GM19468 (cell line): ENCODE measurements at regions not wholly inside any gene's neighbourhood (a gene's known extent, or its start where the extent isn't known, plus 50 kb on each side); places are given as distances from the start of the nearest gene placed in this dataset.
"Not testable (repeated sequence)": the region's sequence is repeated elsewhere in the genome, so short reads cannot be mapped to it uniquely, and the experiment has no call there.

Experiments used
- ATAC-seq: cut with Tn5 transposase; IDR thresholded peaks from one replicate; pipeline ENCODE4 v1.9.1; 2021; ENCODE audit warnings: mild to moderate bottlenecking, moderate library complexity, moderate number of reproducible peaks; ENCODE audit not compliant: unreplicated experiment; ENCODE audit errors: extremely low read depth

DNA sequence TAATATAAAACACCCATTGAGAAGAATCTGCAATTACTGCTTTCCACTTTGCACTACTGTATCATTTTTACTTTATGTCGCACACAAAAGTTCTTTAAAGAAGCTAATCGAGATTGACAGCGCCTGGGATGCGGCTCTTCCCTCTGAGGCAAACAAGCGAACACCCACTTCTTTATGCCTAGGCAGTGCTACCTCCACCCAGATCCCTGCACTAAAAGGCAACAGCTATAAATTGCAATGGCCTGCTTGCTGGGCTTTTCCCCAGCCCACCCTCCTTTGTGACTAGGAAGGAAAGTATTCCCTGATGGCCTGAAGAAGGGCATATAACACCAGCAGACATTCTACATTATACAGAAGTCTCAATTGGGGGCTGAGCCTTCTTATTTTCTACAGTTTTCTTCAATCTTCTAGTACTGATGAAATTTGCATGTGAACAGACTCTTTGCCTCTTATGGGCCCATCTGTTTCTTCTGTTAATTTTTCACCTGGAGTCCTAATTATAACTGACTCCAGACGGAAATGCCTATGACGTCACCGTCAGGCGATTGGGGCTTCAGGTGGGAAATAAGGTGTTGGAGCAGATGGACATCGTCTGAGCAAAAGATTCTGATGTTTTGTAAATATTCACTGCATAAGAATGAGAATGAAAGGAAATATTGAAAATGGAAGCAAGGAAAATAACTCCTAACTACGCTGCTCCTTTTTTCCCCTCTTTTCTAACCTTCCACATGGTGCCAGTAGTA lies 138.9 kb upstream of the DCC start:
- no peak for ATAC-seq

DNA sequence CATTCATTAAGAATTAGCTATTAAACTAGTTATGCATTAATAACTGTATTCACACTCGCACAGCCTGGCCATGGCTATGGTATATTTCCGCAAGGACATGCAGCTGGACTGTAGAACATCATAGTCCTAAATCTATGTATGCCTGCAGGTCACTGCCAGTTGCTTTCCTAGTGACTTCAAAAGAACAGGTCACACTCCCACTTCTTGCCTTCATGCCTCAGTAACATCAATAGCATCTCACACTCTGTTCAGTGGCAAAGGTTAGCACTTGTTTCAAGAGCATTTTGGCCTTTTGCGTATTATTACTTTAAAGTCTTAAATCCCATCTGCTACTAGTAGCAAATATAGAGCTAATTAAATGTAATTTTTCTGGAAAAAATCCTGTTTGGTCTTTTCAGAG lies 131.4 kb upstream of the DCC start:
- ATAC-seq = no peak

DNA sequence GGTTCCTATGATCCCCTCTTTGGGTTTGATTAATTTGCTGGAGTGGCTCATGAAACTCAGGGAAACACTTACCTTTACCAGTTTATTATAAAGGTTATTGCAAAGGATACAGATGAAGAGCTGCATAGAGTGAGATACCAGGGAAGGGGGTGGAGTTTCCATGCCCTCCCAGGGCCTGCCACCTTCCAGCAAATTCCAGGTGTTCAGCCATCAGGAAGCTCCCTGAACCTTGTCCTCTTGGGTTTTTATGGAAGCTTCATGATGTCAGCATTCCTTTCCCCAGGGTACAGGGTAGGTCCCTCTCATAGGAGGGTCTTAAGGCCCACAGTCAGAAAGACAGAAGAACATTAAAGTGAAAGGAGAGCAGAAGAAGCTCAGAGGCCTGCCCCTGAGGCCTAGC lies 123.9 kb upstream of the DCC start:
- no peak for ATAC-seq

DNA sequence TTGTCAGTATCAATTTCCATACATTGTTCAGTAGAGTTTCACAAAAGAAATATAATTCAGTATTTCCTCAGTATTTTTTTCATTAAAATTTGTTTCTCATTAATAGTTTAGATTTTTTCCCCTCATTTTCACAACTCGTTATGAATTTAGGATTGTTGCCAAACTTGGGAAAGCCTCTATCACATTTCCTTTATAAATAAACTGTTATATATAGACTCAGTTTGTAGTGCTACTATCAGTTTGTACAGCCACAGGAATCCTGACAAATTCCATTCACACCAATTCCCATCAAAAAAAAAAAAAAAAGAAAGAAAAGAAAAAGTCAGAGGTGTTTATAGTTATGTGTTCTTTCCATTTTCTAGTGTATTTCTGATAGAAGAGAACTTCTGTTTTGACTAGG lies 123.3 kb upstream of the DCC start:
- no peak for ATAC-seq

DNA sequence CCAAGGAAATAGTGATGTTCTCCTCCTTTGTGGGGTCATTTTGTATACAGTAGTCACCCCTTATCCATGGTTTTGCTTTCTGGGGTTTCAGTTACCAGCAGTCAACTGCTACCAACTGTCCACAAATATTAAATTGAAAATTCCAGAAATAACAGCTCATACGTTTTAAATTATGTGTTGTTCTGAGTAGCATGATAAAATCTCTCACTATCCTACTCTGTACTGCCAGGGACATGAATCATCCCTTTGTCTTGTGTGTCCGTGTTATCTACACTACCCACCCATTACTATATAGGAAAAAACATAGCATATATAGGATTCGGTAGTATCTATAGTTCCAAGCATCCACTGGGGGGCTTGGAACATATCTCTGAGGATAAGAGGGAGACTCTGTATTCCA lies 120.9 kb upstream of the DCC start:
- no peak for ATAC-seq

DNA sequence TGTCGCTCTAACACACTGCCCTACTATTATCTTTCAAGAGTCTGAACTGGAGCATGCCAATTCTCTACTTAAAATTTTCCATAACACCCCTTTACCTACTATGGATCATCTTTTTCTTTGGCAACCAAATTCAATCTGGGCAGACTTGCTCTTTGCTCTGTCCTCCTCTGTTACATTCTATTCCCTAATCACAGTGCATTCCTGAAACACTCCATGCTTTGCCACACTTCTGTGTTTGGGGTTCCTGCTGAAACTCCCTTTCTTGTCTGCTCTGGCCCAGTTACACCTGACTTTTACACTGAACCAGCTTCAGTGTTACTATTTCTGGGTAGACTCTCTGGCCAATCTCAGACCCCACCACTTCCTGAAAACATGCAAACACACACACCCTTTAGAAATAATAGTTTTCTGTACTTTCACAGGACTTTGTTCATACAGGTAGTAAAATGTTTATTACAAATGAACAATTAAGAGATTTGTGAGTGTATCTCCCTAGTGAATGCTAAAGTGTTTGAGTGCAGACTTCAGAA lies 119.9 kb upstream of the DCC start:
- ATAC-seq = no peak

DNA sequence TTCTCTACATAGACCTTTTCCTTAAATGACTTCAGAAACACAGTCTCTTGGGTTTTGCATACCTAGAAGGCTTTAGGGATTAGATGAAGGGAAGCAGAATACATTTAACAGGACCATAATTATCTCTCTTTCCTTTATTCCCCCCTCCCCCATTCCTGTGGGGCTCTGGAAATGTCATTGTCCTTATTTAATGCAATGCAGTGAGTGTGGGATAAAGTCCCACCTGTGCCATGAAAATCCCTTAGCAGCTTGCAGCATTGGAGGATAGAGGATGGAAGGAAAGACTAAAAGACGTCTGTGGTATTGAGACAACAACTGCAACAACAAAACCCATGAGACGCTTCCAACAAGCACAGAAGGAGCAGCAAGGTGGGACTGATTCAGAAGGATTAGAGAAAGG lies 117.8 kb upstream of the DCC start:
- no peak for ATAC-seq

DNA sequence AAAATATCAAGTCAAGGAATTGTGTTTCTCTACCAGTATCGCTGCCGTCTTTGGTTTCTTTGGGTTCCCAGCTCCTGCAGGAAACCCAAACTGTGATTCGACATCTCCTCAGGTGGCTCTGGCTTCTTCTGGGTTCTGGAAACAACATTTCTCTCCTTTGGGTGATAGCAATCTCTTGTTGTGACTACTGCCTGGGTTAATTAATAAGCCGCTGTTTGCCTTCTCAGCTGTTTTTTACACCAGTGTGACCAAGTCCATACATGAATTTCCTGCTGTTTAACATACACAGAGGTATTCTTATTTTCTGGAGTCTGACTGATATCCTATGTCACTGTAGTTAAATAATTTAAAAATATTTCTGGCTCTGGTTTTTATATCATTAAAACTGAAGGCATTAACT lies 112.5 kb upstream of the DCC start:
- ATAC-seq = no peak

DNA sequence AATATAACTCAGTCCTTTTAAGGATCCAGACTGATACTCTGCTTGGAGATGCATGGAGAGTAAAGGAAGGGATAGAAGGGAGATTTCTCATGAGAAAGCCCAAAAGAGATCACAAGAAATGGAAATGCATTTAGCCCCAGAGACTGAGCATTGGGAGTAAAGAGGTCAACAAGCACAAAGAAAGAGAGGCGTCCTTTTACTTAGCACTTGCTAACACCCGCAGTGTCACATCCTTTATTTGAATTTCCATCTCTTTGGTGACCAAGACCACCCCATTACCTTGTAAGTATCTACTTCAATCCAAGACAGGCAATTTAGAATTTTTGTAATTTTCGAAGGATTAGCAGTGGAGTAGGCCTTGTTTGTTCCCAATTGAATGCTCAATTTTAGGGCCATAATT lies 111.8 kb upstream of the DCC start:
- ATAC-seq = no peak

DNA sequence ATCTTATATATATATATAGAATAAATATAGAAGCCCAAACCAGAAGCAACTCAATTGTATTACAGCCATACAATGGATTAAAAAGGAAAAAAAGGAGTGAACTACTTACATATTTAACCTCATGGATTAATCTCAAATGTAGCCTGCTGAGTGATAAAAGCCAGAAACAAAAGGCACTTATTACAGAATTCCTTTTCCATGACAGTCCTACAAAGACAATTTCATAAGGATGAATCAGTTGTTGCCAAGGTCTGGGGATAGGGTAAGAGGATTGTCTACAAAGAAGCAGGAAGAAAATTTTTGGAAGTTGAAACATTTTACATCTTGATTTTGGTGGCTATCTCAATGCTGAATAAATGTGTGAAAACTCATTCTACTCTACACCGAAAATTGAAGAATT lies 103.9 kb upstream of the DCC start:
- no peak for ATAC-seq

DNA sequence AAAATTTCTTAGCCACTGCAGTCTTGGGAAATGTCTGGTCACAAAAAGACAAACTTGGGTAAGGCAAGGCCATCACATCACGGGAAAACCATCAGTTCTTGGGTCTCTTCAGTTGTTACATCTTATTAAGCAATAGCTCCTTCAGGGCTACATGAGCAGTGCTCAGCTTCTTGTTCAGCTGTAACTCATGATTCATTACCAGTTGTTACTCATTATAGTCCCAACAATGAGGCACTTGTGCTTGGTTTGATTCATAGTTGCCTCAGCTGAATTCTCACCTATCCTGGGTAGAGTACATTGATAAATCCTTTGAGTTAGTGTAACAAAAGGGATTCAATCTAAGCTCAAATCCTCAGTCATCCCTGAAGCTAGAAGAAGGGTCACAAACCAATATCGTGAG lies 102.4 kb upstream of the DCC start:
- no peak for ATAC-seq

DNA sequence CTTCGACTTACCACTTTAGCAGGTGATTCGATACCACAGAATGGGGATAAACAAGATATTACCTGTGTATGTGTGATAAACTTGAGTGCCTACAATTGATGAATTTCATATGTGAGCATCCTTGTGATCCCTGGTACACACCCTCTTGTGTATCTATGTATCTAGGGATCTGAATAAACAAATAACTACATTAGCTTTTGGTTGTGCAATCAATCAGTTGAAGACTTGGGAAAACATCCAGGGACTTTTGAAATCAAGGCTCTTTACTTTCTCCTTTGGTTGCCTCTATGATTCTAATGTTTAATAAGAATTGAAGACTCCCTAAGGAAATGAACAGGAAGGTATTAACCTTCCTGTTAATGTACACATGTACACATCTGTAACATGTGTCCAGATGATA lies 97.3 kb upstream of the DCC start:
- ATAC-seq = no peak

DNA sequence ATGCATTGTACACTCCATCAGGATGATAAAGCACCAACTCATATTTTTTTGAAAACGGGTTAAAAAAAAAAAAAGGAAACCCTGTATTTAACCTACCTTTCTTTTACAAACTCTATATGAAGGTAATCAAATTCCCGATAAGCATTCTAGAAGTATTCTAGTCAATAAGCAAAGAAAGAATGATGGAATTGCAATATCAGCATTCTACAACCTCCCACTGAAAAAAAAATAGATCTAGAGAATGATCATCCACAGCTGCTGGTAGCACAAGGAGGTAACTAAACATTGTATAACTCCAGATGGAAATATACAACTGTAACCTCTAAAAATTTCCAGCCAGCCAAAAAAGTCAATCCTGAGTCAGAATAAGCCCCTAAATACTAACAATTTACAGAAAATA lies 95.3 kb upstream of the DCC start:
- no peak for ATAC-seq

DNA sequence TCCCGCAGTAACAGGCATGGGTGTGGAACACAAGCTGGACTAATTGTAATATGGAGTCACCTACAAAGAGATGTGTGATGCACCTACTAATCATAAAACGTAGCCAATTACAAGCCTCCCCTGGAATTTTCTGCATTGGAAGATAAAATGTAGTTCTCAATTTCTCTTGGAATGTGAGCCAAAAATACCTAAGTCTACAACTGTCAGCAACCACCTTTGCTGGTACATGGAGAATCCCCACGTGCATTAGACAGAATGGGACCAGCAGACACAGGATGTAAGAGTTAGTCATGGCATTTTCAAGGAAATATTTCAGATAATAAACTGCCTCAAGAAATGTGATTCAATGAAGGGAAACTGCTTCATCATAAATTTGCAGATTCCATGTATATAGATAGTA lies 85.6 kb upstream of the DCC start:
- ATAC-seq = no peak

DNA sequence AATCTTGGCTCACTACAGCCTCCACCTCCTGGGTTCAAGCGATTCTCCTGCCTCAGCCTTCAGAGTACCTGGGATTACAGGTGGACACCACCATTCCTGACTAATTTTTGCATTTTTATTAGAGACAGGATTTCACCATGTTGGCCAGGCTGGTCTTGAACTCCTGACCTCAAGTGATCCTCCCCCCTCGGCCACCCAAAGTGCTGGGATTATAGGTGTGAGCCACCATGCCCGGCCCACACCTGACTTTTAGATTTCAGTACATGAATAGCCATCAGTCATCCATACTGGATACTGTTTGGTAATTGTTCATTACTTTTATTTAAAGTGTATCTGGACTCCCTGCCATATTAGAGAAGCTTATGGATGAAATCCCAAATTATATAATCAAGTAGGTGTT lies 82.6 kb upstream of the DCC start:
- not testable (repeated sequence) for ATAC-seq

DNA sequence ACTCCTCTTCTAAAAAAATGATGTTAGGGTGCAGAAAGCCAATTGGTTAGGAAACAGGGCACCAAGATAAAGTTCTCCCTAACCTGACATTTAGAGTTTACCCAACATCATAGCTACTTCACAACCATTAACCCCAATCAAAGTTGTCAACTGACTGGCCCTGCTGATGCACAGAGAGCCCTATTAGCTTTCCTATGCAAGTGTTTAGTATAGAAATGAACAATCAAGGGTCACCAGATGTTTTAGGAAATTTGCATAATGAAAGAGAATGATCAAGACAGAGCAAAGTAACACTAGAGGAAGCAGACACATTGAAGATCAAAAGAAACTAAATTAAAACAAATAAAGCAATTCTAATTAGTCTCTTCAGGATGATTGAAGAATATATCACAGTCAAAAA lies 64.2 kb upstream of the DCC start:
- ATAC-seq = no peak

DNA sequence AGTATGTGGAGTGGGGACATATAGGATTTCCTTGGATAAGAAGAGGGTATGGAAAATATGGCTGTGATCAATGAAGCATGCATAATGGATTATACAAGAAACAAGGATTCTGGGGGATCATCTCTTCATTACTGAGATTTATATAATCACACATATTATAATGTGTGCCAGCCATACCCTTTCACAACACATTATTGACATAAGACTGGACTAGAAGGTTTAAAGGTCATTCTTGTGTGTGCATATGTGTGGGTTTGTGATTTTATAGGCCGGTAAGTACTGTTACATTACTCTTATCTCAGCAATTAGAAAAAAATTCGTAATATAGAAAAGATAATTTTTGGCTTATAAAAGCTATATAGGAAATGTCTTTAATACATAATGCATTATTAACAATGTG lies 62.2 kb upstream of the DCC start:
- no peak for ATAC-seq

DNA sequence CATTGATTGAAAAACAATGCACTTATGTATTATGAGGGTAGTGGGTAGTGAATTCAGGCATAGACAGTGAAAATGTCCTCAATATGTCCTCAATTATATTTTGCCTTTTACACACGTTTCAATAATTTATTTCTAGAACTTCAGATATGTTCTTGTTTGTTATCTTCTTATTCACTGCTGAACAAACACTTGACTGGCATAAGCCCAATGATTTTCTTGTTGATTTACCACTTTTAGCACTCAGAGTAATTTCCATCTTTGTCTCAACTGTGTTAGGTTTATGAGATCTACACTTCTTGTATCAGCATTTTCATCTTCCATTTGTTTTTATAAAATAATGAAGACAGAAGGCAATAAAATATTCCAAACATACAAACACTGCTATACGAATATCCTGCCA lies 61.8 kb upstream of the DCC start:
- no peak for ATAC-seq

DNA sequence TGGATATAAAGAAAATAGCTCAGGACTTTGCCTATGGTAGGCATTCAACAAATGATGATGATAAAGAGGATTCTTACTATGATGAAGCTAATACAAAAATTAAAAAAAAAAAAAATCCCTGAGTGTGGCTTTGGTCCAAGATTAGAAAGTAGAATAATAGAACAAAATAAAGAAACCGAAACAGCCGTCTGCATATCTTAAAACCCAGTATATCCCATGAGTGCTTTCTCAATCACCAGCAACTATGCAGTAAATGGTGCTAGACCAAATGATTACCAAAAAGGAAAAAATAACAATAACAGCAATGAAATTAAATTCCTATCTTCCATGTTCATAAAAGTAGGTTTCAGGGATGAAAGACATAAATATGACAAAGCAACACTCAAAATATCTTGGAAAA lies 59.3 kb upstream of the DCC start:
- ATAC-seq = no peak

DNA sequence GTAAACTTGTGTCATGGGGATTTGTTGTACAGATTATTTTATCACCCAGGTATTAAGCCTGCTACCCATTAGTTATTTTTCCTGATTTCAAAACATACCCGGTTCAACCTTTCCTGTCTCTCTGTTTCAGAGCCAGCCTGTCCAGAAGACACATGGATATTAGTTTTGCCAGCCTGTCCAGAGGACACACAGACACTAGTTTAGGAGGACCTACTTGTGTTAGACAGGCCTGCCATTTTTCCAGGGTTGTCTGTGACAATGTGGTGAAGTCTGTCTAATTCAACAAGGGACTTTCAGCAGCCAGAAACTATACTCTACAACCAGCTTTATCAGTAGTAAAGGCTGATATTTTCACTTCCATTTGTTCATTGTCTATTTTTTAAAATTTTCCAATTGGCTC lies 56.1 kb upstream of the DCC start:
- ATAC-seq = no peak

DNA sequence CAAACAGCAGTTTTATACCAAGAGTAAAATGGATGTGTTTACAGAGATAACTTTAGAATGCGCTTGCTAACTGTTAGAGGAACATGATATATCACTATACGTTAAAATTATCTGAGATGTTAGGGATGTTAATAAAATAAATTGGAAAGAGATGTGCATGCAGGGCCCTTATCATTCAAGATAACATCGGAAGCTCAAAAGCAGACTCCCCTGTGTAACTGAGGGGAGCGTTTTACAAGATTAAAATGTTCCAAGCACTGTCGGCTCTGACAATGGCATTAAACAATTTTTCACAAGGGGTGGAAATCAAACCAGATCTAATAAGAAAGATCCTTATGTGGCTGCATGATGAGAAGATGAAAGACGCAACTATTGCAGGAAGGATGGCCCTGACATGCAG lies 53.3 kb upstream of the DCC start:
- no peak for ATAC-seq

DNA sequence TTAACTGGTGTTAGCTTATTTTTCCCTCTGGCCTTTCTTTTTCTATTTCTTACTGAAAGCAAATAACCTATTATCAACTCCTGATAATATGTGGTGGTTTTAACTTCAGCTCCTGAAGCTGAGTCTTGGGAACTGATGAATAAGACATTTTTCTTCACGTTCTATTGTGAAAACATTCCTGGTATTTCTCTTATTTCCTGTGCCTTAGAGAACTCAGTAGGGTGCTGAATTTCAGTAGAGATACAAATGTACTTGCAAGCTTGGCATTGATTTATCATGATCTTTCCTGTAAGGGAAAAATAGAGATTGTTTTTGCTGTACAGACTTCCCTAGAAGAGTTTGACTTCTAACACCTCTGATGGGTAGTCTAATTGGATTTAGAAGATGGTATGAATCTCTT lies 52.8 kb upstream of the DCC start:
- no peak for ATAC-seq
